GM21576 (cell line): ENCODE measurements at regions not wholly inside any gene's neighbourhood (a gene's known extent, or its start where the extent isn't known, plus 50 kb on each side); places are given as distances from the start of the nearest gene placed in this dataset.

Experiments
- ATAC-seq: cut with Tn5 transposase; IDR thresholded peaks from one replicate; pipeline ENCODE4 v1.9.1; 2021; ENCODE audit warnings: mild to moderate bottlenecking, moderate library complexity; ENCODE audit not compliant: unreplicated experiment

DNA sequence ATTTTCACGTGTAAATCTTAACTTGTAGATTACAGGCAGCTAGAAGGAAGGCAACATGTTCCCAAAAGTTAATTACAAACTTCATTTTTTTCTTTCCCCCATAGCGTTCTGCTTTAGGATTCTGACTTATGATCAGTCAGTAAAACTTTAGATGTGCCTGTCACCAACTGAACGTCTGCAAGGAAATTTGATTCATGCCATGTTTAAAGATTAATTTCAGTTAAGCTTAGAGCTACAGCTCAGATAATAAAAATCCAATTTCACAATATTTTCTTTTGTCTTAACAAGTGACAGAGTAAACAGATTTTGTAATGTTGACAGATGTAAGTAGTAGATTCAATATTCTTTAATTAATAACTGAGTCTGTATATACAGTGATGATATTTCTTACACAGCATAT is 253.1 kb downstream of the NFKBIZ start:
- ATAC-seq = no peak

DNA sequence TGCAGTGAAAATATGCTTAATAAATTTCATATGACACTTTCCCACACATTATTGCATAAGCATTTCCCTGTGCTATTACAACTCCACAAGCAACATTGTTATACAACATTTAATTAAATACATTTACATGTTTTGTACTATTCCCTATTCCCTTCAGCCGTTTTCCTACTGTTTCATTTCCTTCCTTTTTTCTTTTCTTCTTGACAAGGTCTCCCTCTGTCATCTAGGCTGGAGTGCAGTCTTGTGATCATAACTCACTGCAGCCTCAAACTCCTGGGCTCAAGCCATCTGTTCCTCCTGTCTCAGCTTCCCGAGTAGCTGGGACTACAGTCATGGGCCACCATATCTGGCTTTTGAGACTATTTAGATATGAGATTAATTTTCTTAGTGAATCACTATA is 254.7 kb downstream of the NFKBIZ start:
- no peak for ATAC-seq

GRCh38 chr3:102105193-102105592 is 255.9 kb downstream of the NFKBIZ start:
- ATAC-seq = no peak

DNA sequence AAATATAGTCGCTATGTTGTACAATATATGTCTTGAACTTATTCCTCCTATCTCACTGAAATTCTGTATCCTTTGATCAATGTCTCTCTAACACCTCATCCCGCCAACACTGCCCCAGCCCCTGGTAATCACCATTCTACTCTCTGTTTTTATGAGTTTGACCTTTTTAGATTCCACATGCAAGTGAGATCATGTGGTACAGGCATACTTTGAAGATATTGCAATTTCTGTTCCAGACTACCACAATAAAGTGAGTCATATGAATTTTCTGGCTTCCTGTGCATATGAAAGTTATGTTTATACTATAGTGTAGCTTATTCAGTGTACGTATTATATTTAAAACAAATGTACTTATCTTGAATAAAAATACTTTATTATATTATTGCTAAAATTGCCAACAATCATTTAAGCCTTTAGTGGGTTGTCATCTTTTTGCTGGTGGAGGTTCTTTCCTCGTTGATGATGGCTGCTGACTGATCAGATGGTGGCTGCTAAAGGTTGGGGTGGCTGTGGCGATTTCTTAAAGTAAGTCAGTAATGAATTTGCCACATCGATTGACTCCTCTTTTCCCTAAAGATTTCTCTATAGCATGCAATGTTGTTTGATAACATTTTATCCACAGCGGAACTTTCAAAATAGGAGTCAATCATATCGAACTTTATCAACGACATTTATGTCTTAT is 257.2 kb downstream of the NFKBIZ start:
- ATAC-seq = no peak

- ATAC-seq = no peak
These were observed 263.5 kb downstream of the NFKBIZ start for GRCh38 chr3:102112704-102113230.

DNA sequence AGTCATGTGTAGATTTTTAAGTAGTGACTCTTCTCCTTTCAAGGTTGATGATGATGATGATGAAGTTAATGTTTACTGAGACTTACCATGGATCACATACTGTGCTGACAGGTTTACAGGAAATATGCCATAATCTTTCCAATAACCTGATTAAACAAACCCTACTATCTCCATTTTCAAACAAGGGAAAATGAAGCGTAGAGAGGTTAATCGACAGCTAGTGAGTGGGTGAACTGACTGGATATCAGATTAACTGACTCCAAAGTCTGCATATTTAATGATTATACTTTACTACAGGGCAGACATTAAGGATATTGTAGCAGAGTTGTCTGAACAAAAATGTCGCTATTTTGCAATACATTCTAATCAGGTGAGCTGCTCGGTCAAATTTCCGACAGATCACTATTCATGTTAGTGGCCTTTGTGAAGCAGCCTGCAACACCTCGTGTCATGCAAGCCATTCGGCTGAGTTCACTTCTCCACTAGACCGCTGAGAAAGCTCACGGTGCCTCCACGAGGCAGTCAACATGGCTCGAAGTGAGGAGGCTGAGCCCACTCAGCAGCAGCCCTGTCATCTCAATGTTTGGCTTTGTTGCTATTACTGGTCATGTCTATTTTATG is 264.2 kb downstream of the NFKBIZ start:
- no peak for ATAC-seq

DNA sequence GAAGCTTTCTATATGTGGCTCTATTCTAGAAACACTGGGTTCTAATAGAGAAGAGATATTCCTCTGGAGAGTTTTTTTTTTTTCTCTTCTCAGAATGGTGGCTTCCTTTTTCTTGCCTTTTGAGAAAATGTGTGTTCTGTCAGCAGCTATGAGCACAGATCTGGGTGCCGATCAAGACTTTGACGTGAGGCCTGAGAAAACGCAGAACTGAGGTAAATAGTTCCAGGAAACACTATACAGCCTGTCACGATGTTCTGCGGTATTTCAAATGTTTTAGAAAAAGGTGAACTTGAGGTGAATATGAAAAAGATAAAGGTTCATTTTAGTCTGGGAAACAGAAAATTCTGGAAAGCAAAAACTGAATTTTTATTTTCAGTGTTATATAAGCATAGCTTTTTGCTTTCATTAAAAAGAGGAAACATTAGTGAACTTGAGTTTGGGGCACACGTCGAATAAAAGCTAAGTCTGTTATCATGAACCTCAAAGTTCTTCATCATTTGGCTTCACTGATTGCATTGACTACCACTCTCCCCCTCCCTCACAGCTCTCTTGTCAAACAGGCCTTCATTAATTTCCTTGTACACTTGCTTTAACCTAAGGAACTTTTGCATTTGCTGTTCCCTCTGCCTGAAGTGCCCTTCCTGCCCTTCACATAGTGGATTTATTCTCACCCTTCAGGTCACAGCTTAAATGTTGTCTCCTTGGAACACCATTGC is 265.1 kb downstream of the NFKBIZ start:
- no peak for ATAC-seq

DNA sequence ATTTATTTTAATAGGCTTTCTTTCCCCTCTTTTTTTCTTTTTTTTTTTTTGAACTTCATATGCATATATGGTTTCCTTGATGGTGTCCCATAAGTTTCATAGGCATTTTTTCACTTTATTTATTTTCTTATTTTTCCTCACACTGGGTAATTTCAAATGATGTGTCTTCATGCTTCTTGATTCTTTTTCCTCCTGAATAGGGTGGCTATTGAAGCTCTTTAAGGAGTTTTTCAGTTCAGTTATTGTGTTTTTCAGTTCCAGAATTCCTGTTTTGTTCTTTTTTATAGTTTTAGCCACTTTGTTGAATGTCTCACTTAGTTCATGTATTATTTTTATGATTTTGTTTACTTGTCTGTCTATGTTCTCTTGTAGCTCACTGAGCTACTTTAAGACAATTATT is 273.2 kb downstream of the NFKBIZ start:
- no peak for ATAC-seq

DNA sequence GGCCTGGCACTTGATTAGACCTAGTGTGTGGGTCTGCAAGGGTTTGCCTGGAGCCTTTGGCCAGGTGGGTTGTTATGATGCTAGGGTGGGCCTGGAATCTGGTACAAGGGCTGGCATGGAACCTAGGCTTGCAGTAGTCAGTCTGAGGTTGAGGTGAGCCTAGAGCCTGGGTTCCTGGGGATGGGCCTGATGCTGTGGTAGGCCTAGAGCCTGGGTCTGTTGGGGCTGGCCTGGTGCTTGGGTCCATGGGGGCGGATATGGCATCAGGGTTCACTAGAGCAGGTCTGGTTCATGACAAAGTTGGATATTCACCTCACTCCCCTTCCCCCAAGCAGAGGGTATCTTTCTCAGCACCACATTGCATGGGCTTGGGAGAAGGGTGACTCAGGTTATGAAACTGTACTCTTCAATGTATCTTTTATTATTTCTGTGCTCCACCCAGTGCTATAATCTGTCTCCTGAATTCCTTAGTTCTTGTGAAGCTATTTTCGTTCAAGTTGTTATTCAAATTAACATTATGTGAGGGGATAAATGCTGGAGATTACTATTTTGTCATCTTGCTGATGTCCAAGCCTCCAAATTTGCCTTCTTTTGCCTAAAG is 274.4 kb downstream of the NFKBIZ start:
- ATAC-seq = no peak

- ATAC-seq = no peak
These were observed 275.0 kb downstream of the NFKBIZ start for GRCh38 chr3:102124282-102124681.

DNA sequence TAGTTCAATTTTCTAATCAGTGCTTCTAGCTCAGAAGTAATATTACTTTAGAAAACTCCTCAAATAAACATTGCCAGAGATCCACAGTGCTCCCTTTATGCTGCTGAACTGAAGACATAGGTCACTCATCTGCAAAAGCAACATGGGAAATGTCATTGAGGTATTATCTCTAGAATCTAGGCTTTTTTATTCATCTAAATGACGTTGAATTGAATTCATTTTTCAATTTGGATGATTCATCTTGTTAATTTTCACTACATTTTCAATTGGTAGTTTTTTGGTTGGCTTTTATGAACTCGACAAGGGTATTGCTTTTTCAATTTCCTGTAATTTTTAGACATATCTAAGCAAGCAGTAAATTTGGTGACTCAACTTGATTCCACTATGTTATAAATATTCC is 275.4 kb downstream of the NFKBIZ start:
- no peak for ATAC-seq

DNA sequence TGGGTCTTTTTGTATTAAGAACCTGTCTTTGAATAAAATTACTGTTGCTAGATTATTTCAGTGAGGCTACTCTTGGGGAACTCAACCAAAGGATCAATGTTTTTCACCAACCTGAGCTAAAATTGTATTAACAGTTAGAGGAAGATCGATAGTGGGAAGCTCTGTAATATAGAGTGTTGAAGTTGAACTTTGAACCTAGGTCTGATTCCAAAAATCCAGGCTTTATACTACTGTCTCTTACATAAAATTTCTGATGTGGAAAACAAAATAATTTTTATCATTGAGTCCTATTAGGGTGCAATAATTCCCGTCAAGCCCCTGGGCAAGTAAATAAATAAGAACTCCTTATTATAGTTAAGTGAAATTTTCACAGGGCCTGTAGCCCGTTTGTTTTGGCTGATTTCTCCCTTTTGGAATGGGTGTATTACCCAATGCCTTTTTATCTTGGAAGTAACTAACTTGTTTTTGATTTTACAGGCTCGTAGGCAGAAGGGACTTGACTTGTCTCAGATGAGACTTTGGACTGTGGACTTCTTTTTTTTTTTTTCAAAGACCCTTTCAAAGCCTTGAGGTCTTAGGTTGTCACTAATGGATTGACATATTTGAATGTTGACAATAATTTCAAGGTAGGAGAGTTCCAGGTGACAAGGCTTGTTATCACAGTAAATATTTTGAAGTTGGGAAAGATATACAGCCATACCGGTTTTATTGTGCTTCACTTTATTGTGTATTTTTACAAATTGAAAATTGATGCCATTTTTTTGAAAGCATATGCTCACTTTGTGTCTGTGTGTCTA is 276.1 kb downstream of the NFKBIZ start:
- ATAC-seq = no peak

GRCh38 chr3:102125994-102126368 is 276.7 kb downstream of the NFKBIZ start:
- ATAC-seq = no peak

DNA sequence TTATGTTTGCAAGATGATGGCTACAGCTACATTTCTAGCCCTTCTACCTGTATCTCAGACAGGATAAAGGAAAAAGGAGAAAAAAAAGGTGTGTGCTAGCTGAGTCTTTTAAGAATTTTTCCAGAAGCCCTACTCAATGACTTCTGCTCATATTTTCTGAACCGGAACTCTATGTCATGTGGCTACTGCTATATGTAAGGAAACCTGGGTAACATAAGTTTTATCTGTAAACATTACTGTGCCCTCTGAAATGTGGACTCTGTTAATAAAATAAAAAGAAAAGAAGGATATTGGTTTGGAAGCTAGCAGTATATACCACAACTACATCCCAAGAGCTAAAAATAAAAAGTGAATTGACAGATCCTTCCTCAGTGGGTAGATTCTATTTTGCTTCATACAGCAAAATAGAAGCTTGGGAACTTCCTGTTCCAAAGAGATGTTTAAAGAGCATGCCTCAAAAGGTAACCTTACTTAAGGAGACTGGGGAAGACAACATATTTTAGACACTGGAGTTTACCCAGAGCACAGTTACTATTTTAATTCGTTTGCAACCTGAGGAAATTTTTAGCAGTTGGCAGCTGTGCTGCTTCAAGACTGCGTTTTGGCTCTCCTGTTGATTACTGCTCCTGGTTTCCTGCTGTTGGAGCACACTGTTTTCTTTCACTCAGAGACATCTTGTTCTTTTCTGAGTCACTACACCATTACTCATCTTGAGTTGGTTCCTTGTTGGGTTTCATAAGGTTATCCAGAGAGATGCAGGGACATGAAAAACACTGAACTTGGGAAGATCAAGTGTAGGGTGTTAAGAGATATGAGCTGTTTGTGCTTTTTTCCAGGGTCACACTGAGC is 280.7 kb downstream of the NFKBIZ start:
- no peak for ATAC-seq

GRCh38 chr3:102132370-102132769 is 283.1 kb downstream of the NFKBIZ start:
- ATAC-seq = no peak

GRCh38 chr3:102133376-102133775 is 284.1 kb downstream of the NFKBIZ start:
- ATAC-seq = no peak

DNA sequence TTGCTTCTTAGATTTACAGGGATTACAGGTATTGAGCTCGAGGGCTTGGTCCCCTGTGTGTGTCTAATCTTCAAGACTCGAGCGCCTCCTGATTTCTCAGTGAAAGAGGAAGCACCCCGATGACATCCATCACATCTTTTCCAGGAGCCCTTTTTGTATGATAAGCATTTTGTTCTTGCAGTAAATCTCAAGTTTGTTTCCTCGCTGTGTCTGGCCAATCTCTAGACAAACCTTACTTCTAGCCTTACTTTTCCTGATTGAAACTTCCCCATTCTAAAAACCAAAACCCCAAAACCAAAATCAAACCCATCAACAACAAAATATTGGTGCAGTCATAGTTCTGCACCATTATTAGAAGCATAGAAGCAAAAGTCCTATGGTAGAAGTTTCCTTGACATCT is 286.0 kb downstream of the NFKBIZ start:
- ATAC-seq = no peak

DNA sequence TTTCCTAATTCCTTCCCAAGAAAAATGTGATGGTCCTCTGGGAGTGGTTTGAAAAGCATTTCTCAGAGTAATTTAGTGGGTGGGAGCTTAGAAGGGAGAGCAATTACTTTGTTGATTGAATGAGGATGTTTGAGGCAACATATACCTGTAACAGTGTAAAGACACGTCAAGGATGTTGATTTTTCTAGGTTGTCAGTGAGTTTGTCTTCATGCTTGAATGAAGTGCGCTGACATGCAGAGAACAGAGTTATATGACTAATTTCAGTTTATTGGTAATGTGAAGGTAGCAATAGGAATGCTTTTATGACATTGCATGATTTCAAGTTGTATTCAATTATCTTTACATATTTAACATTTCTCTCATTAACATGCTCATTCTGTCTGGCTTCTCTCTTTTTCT is 286.9 kb downstream of the NFKBIZ start:
- no peak for ATAC-seq

DNA sequence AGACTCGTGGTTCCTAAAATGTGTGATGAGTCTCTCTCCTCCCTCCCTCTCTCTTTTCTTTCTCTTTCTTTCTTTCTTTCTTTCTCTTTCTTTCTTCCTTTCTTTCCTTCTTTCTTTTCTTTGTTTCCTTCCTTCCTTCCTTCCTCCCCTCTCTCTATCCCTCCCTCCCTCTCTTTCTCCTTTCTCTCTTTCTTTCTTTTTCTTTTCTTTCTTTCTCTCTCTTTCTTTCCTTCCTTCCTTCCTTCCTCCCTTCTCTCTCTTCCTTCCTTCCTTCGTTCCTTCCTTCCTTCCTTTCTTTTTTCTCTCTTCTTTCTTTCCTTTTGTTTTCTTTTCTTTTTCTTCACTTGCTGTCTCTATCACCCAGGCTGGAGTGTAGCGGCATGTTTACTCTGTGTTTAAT is 290.8 kb downstream of the NFKBIZ start:
- no peak for ATAC-seq
